HG02970 (cell line): ENCODE measurements at regions not wholly inside any gene's neighbourhood (a gene's known extent, or its start where the extent isn't known, plus 50 kb on each side); places are given as distances from the start of the nearest gene placed in this dataset.
"Not testable (repeated sequence)": the region's sequence is repeated elsewhere in the genome, so short reads cannot be mapped to it uniquely, and the experiment has no call there.

Experiments
- ATAC-seq: cut with Tn5 transposase; IDR thresholded peaks from one replicate; pipeline ENCODE4 v1.9.1; 2021; ENCODE audit warnings: mild to moderate bottlenecking, moderate library complexity, moderate number of reproducible peaks; ENCODE audit not compliant: unreplicated experiment, low FRiP score

GRCh38 chr2:111519071-111519470 is 364.9 kb downstream of the ANAPC1 start:
- ATAC-seq = no peak

GRCh38 chr2:111522231-111522768 is 361.7 kb downstream of the ANAPC1 start:
- no peak for ATAC-seq

- no peak for ATAC-seq
Measured at GRCh38 chr2:111523009-111523408, 361.0 kb downstream of the ANAPC1 start.

GRCh38 chr2:111525026-111525425 is 359.0 kb downstream of the ANAPC1 start:
- ATAC-seq = not testable (repeated sequence)

- not testable (repeated sequence) for ATAC-seq
Measured at GRCh38 chr2:111526041-111526639, 357.9 kb downstream of the ANAPC1 start.

- not testable (repeated sequence) for ATAC-seq
Measured at GRCh38 chr2:111527707-111528400, 356.1 kb downstream of the ANAPC1 start.

- not testable (repeated sequence) for ATAC-seq
Measured at GRCh38 chr2:111529022-111529421, 355.0 kb downstream of the ANAPC1 start.

GRCh38 chr2:111530239-111530965 is 353.6 kb downstream of the ANAPC1 start:
- not testable (repeated sequence) for ATAC-seq

- not testable (repeated sequence) for ATAC-seq
Measured at GRCh38 chr2:111532682-111533556, 351.1 kb downstream of the ANAPC1 start.

- not testable (repeated sequence) for ATAC-seq
Measured at GRCh38 chr2:111533557-111534247, 350.3 kb downstream of the ANAPC1 start.

GRCh38 chr2:111534910-111535352 is 349.1 kb downstream of the ANAPC1 start:
- no peak for ATAC-seq

- no peak for ATAC-seq
Measured at GRCh38 chr2:111535404-111535803, 348.6 kb downstream of the ANAPC1 start.

- ATAC-seq = no peak
Measured at GRCh38 chr2:111537078-111537655, 346.8 kb downstream of the ANAPC1 start.

GRCh38 chr2:111539991-111540390 is 344.0 kb downstream of the ANAPC1 start:
- ATAC-seq = not testable (repeated sequence)

GRCh38 chr2:111542120-111542774 is 341.7 kb downstream of the ANAPC1 start:
- not testable (repeated sequence) for ATAC-seq

GRCh38 chr2:111544006-111544405 is 340.0 kb downstream of the ANAPC1 start:
- not testable (repeated sequence) for ATAC-seq

GRCh38 chr2:111545723-111546431 is 338.1 kb downstream of the ANAPC1 start:
- ATAC-seq = not testable (repeated sequence)

- not testable (repeated sequence) for ATAC-seq
Measured at GRCh38 chr2:111546578-111546977, 337.4 kb downstream of the ANAPC1 start.
